GM18508 (cell line): ENCODE measurements at regions not wholly inside any gene's neighbourhood (a gene's known extent, or its start where the extent isn't known, plus 50 kb on each side); places are given as distances from the start of the nearest gene placed in this dataset.
"Not testable (repeated sequence)": the region's sequence is repeated elsewhere in the genome, so short reads cannot be mapped to it uniquely, and the experiment has no call there.

Source experiments
- ATAC-seq: cut with Tn5 transposase; IDR thresholded peaks from one replicate; pipeline ENCODE4 v1.9.1; 2021; ENCODE audit warnings: moderate number of reproducible peaks; ENCODE audit not compliant: insufficient read depth, unreplicated experiment

- no peak for ATAC-seq
These were observed 248.0 kb upstream of the SFRP2 start for GRCh38 chr4:154036856-154037255.

- ATAC-seq: no peak
These were observed 246.5 kb upstream of the SFRP2 start for GRCh38 chr4:154035341-154035740.

DNA sequence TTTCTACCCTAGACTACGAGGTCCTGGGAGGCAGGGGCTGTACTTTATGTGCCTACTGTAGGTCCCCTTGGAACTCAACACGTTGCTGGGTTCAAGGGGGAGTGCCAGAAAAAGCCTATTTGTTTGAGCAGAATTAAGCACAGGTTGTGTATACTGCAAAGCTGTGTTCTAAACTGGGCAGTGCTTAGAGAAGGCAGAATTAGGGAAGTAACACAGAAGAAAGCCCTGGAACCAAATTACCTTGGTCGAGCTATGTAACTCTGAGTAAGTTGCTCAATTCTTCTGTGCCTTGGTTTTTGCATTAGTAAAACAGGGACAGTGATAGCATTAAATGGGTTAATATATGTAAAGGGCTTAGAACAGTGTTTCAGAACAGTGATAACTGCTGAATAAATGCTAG is 245.0 kb upstream of the SFRP2 start:
- ATAC-seq: no peak

GRCh38 chr4:154032914-154033313 is 244.0 kb upstream of the SFRP2 start:
- no peak for ATAC-seq

DNA sequence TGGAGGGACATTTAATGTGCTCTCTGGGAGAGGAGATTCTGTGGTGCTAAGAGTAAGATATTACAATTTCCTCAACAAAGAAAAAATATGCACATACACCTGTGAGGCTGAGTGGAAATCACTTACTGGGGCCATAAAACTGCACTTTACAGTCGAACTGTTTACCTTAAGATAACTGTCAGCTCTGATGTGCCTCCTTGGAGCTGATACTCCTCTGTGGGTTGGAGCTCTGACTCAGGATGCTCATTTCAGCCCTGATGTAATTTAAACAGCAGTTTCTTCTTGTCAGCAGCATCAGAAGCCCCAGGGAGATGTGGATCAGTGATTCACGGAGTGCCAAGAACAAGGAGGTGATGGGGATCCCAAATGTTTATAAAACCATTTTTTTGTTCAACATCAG is 241.9 kb upstream of the SFRP2 start:
- ATAC-seq: no peak

GRCh38 chr4:154030152-154030551 is 241.3 kb upstream of the SFRP2 start:
- no peak for ATAC-seq

- ATAC-seq: no peak
These were observed 240.3 kb upstream of the SFRP2 start for GRCh38 chr4:154029171-154029570.

DNA sequence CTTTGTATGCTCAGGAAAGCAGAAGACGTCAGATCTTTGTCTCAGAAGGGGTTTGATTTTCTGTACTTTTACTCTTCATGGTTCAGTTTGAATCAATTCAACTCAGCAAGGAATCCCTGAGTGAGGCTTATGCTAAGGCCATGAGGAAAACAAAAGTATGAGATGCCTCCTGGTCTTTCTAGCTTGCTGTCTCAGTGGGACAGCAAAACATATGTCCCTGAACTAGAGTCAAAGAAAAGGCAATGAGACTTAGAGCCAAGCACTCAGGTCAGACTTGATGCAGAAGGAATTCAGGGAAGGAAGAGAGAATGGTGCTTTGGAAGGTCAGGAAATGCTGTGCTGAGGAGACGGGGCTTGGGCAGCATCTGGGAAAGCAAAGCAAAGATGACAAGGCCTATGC is 236.2 kb upstream of the SFRP2 start:
- ATAC-seq: no peak

- no peak for ATAC-seq
These were observed 235.3 kb upstream of the SFRP2 start for GRCh38 chr4:154024097-154024694.

- ATAC-seq: not testable (repeated sequence)
These were observed 234.8 kb upstream of the SFRP2 start for GRCh38 chr4:154023671-154024070.

DNA sequence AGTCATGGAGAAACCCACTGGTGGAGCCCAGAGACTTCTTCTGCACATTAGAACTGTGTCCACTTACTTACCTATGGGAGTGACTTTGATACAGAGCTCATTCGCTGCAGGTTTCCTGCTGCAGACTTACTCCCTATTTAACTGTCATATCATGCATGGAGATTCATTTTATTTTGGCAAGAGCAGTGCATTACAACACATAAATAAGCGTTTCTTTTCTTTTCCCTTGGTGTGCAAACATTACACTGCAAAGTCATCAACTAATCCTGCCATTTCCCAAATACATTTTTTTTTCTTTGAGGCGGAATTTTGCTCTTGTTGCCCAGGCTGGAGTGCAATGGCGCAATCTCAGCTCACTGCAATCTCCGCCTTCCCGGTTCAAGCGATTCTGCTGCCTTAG is 230.9 kb upstream of the SFRP2 start:
- ATAC-seq: no peak

DNA sequence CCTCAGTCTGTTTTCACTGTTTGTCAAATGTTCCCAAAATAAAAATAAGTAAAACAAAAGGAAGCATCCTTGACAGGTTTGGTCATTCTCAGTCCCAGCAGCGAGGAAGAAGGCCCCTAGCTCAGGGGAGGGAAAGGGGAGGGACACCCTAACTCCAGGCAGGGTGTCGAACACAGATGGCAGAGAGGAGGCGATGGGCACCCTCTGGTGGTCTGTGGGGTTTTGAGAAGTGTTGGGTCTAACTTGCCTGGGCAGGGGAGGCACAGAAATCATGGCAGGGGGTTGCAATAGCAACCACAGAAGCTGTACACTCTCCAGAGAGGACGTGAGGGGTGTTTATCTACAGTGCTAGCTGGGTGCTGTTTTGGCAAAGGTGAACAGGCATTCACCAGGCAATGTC is 229.8 kb upstream of the SFRP2 start:
- ATAC-seq: no peak

- ATAC-seq: no peak
These were observed 226.7 kb upstream of the SFRP2 start for GRCh38 chr4:154015578-154015977.

DNA sequence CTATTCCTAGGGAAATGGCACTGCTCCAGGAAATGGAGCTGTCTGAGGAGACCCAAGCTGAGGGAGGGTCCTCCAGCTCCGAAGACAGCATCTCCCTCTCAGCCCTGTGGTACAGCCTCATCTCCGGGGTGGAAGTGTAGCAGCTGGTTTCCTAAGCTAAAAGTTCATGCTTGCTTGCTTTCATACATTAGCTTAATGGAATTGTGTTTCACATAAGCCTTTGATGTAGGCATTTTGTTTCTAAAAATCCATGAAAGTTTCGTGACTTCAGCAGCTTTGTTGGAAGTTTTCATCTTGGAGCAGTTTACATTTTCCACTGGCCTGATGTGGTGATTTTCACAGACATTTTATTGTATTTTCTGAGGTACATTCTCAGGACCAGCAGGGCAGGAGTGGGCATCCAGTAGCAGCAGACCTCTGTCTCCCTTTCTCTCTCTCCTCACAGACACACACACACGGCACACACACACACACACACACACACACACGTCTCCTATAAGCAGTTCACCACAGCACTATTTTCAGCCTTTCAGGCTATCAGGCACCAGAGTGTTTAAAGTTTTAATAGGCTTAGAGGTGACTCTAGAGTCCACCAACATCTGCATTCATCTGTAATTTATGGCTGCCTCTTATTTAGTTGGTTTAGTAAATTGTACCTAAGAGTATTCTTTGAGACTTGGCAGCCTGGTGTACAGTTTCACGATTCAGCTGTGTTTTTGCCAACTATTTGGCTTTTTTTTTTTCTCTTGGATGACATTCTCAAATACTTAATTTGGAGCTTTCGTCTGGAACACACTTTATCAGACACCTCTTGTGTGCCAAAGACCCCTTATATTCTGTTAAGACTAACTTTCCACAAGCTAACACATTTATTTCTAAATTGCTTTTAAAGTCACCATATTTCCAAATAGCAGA is 225.8 kb upstream of the SFRP2 start:
- no peak for ATAC-seq

DNA sequence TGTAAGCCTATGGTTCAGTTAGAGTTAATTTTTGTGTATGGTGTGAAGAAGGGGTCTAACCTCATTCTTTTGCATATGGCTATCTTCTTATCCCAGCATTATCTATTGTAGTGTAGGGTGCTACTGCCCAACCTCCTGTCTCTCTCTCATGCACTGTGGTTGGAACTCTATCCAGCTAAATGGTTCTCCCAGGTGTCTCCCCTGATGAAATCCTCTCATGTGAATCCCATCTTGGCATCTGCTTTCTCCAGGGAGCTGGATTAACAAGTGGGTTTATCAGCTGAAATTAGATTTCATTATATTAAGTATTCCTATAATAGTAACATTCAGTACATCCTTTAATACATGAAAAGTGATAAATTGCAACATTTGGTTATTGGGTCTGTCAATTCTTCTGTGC is 224.7 kb upstream of the SFRP2 start:
- ATAC-seq: no peak

DNA sequence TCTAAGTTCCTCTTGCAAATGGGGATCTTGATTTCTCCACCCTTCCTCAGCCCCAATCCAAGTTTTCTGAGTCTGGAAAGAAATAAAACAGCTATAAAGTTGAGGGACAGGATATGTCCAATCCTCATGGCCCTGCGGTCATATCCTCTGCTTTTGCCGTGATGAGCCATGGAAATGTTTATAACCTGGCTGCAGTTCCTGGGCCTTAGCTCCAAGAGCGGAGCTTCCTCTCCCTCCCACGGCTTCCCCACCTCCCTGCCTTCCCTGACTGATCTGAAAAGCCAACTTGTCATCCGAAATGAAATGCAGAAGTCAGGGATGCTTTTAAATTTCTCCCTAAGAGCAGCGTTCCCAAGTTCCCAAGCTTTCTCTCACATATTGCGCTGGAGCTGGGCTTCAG is 221.5 kb upstream of the SFRP2 start:
- no peak for ATAC-seq

- ATAC-seq: no peak
These were observed 220.9 kb upstream of the SFRP2 start for GRCh38 chr4:154009788-154010187.

GRCh38 chr4:154009191-154009590 is 220.3 kb upstream of the SFRP2 start:
- ATAC-seq: no peak

DNA sequence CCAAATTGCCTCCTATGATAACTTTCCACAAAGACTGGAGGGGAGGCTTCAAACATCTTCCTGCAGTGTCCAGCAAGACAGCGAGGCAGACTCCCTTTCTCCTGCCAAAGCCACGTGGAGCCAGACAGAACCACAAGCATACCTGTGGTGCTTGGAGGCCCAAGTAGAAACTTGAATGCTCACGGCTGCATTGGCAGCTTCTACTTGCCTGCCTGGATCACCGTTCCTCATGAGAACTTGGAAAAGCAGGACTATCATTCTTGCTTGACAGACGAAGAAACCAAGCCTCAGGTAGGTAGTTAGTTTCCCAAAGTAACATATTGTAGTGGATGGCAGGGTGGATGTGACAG is 216.3 kb upstream of the SFRP2 start:
- ATAC-seq: no peak

- no peak for ATAC-seq
These were observed 215.8 kb upstream of the SFRP2 start for GRCh38 chr4:154004507-154005170.

- no peak for ATAC-seq
These were observed 215.1 kb upstream of the SFRP2 start for GRCh38 chr4:154004016-154004415.
